H9 (cell line): ENCODE measurements at regions not wholly inside any gene's neighbourhood (a gene's known extent, or its start where the extent isn't known, plus 50 kb on each side); places are given as distances from the start of the nearest gene placed in this dataset.

ENCODE experiments used
- DNase-seq: peaks from one replicate; pipeline ENCODE4 v3.0.0-alpha.2; 2017
- H2AFZ ChIP-seq: one replicate; pipeline ENCODE4 v1.6.1; 2013; ENCODE audit warnings: mild to moderate bottlenecking, low read length, control low read depth, moderate library complexity
- H2AK5ac ChIP-seq: 2 replicates; pipeline ENCODE4 v1.6.1; 2013; ENCODE audit warnings: low read length, control low read depth, mixed read lengths; ENCODE audit not compliant: insufficient read length
- H2BK120ac ChIP-seq: one replicate; pipeline ENCODE4 v1.6.1; 2013; ENCODE audit warnings: low read depth, mild to moderate bottlenecking, low read length, control low read depth, inconsistent platforms; ENCODE audit not compliant: poor library complexity, severe bottlenecking
- H2BK12ac ChIP-seq: 2 replicates; pipeline ENCODE4 v1.6.1; 2013; ENCODE audit warnings: low read length, control low read depth, mixed read lengths, low read depth; ENCODE audit not compliant: insufficient read length
- H2BK15ac ChIP-seq: 2 replicates; pipeline ENCODE4 v1.6.1; 2013; ENCODE audit warnings: low read depth, low read length, control low read depth
- H2BK20ac ChIP-seq: one replicate; pipeline ENCODE4 v1.6.1; 2013; ENCODE audit warnings: low read depth, mild to moderate bottlenecking, low read length, control low read depth, inconsistent platforms; ENCODE audit not compliant: poor library complexity, severe bottlenecking
- H2BK5ac ChIP-seq: 2 replicates; pipeline ENCODE4 v1.6.1; 2013; ENCODE audit warnings: low read length, control low read depth, mixed read lengths; ENCODE audit not compliant: insufficient read length
- H3K14ac ChIP-seq: 2 replicates; pipeline ENCODE4 v1.6.1; 2013; ENCODE audit warnings: low read length, control low read depth; ENCODE audit not compliant: insufficient read depth
- H3K18ac ChIP-seq: 2 replicates; pipeline ENCODE4 v1.6.1; 2013; ENCODE audit warnings: low read depth, mild to moderate bottlenecking, mixed read lengths, low read length, control low read depth; ENCODE audit not compliant: insufficient read length
- H3K23ac ChIP-seq: 2 replicates; pipeline ENCODE4 v1.6.1; 2013; ENCODE audit warnings: low read length, control low read depth, mixed read lengths, low read depth; ENCODE audit not compliant: insufficient read length
- H3K23me2 ChIP-seq: 2 replicates; pipeline ENCODE4 v1.6.1; 2013; ENCODE audit warnings: low read depth, mild to moderate bottlenecking, mixed read lengths, low read length, control low read depth; ENCODE audit not compliant: insufficient read length, poor library complexity, severe bottlenecking
- H3K27ac ChIP-seq: 2 replicates; pipeline ENCODE4 v1.5.1; 2013; ENCODE audit warnings: low read length, control low read depth, mixed read lengths, low read depth; ENCODE audit not compliant: insufficient read length
- H3K27me3 ChIP-seq: 2 replicates; pipeline ENCODE4 v1.6.1; 2013; ENCODE audit warnings: low read length, control low read depth, inconsistent platforms; ENCODE audit not compliant: insufficient read depth
- H3K4ac ChIP-seq: 2 replicates; pipeline ENCODE4 v1.6.1; 2013; ENCODE audit warnings: low read depth, mild to moderate bottlenecking, control low read depth, inconsistent platforms, low read length, moderate library complexity
- H3K4me1 ChIP-seq: 2 replicates; pipeline ENCODE4 v1.6.1; 2013; ENCODE audit warnings: low read length, control low read depth, inconsistent platforms; ENCODE audit not compliant: insufficient read depth
- H3K4me2 ChIP-seq: 2 replicates; pipeline ENCODE4 v1.6.1; 2013; ENCODE audit warnings: low read length, control low read depth, mixed read lengths; ENCODE audit not compliant: insufficient read length, insufficient read depth
- H3K56ac ChIP-seq: 2 replicates; pipeline ENCODE4 v1.6.1; 2013; ENCODE audit warnings: low read depth, mild to moderate bottlenecking, mixed read lengths, low read length, control low read depth; ENCODE audit not compliant: insufficient read length
- H3K79me1 ChIP-seq: 2 replicates; pipeline ENCODE4 v1.6.1; 2013; ENCODE audit warnings: low read depth, mild to moderate bottlenecking, moderate library complexity, low read length, control low read depth, inconsistent platforms; ENCODE audit not compliant: insufficient read depth, poor library complexity, severe bottlenecking
- H3K79me2 ChIP-seq: 2 replicates; pipeline ENCODE4 v1.6.1; 2013; ENCODE audit warnings: low read length, control low read depth, inconsistent platforms; ENCODE audit not compliant: insufficient read depth
- H3K9ac ChIP-seq: 2 replicates; pipeline ENCODE4 v1.6.1; 2013; ENCODE audit warnings: low read length, control low read depth, mixed read lengths; ENCODE audit not compliant: insufficient read length; ENCODE audit errors: extremely low read depth
- H3K9me3 ChIP-seq: one replicate; pipeline ENCODE4 v1.6.1; 2013; ENCODE audit warnings: low read depth, low read length, inconsistent platforms; ENCODE audit not compliant: control insufficient read depth
- H3T11ph ChIP-seq: one replicate; pipeline ENCODE4 v1.6.1; 2013; ENCODE audit warnings: mild to moderate bottlenecking, low read length, control low read depth, inconsistent platforms
- H4K20me1 ChIP-seq: one replicate; pipeline ENCODE4 v1.6.1; 2013; ENCODE audit not compliant: control insufficient read depth, insufficient read length, insufficient read depth
- H4K5ac ChIP-seq: 2 replicates; pipeline ENCODE4 v1.6.1; 2013; ENCODE audit warnings: low read depth, mild to moderate bottlenecking, mixed read lengths, low read length, control low read depth; ENCODE audit not compliant: insufficient read length
- H4K8ac ChIP-seq: replicated peaks from 2 replicates; pipeline ENCODE4 v1.6.1; 2013; ENCODE audit warnings: low read length, control low read depth, mixed read lengths, low read depth; ENCODE audit not compliant: insufficient read length
- H4K91ac ChIP-seq: 2 replicates; pipeline ENCODE4 v1.6.1; 2013; ENCODE audit warnings: low read depth, mild to moderate bottlenecking, moderate library complexity, mixed read lengths, low read length, control low read depth; ENCODE audit not compliant: insufficient read length
- H3K27ac Mint-ChIP-seq, 3 experiments: 2 replicates in 2 of 3; 3 replicates in 1 of 3; pipeline ENCODE4 v1.8.0; 2020 to 2021; ENCODE audit warnings: mixed read lengths in 3 of 3, mild to moderate bottlenecking in 1 of 3, moderate library complexity in 1 of 3
- H3K27me3 Mint-ChIP-seq: 2 replicates; pipeline ENCODE4 v1.8.0; 2021; ENCODE audit warnings: low read depth, mild to moderate bottlenecking, moderate library complexity, mixed read lengths
- H3K36me3 Mint-ChIP-seq, 3 experiments: 2 replicates in 2 of 3; 3 replicates in 1 of 3; pipeline ENCODE4 v1.8.0; 2020 to 2021; ENCODE audit warnings: low read depth in 3 of 3, mixed read lengths in 3 of 3; ENCODE audit not compliant: insufficient read depth in 1 of 3
- H3K4me1 Mint-ChIP-seq, 2 experiments: 2 replicates each; pipeline ENCODE4 v1.8.0; 2020; ENCODE audit warnings: mixed read lengths in 2 of 2
- H3K4me3 Mint-ChIP-seq, 2 experiments: 2 replicates in 1 of 2; 3 replicates in 1 of 2; pipeline ENCODE4 v1.8.0; 2020 to 2021; ENCODE audit warnings: mild to moderate bottlenecking in 2 of 2, mixed read lengths in 2 of 2, moderate library complexity in 1 of 2
- H3K9me3 Mint-ChIP-seq, 2 experiments: 2 replicates in 1 of 2; 3 replicates in 1 of 2; pipeline ENCODE4 v1.8.0; 2020; ENCODE audit warnings: mild to moderate bottlenecking in 2 of 2, mixed read lengths in 2 of 2, moderate library complexity in 1 of 2
- CTCF ChIP-seq: fragments of 200-600 bp; sonication (generic); conservative IDR thresholded peaks from 3 replicates; pipeline ENCODE4 v1.8.0; 2021; ENCODE audit warnings: antibody characterized with exemption, mild to moderate bottlenecking
- WGBS: extraction: QIAGEN DNeasy Blood & Tissue Kit; methylation state at CpG from one replicate; pipeline ENCODE4 v1.1.7; 2013; ENCODE audit warnings: missing lambda C conversion rate, low lambda C conversion rate, mixed read lengths; ENCODE audit not compliant: insufficient read length; ENCODE audit errors: extremely low coverage; 5-methylcytosine and 5-hydroxymethylcytosine counted together

- Histone ChIP-seq H3T11ph (no peak overlapping the region), H3K14ac (no peak overlapping the region), H2BK20ac (no peak overlapping the region), H3K27ac (no peak overlapping the region), H4K20me1 (no peaks in the 10 kb centered on the region), H3K9me3 (no peaks in the 10 kb centered on the region), H3K4me1 (no peaks in the 10 kb centered on the region), H2BK12ac (no peak overlapping the region), H2BK5ac (no peak overlapping the region), H3K9ac (no peak overlapping the region), H4K5ac (no peak overlapping the region), H3K4ac (no peak overlapping the region), H3K79me2 (no peaks in the 10 kb centered on the region), H3K79me1 (no peaks in the 10 kb centered on the region), H2AFZ (no peak overlapping the region), H2AK5ac (no peak overlapping the region), H4K91ac (no peak overlapping the region), H3K27me3 (no peaks in the 10 kb centered on the region), H4K8ac (no peak overlapping the region), H3K23ac (no peak overlapping the region), H2BK120ac (no peak overlapping the region), H3K56ac (no peak overlapping the region), H3K4me2 (no peak overlapping the region), H2BK15ac (no peak overlapping the region), H3K23me2 (no peaks in the 10 kb centered on the region), H3K18ac (no peak overlapping the region)
- TF ChIP-seq CTCF, result no peak
- Mint-ChIP-seq H3K27ac (no peak overlapping the region), H3K4me1 (no peaks in the 10 kb centered on the region), H3K9me3 (peaks cover 16 to 18% of the 10 kb centered on the region in 2 experiments), H3K27me3 (no peaks in the 10 kb centered on the region), H3K36me3 (peaks cover 9 to 17% (median 16%) of the 10 kb centered on the region in 3 experiments; a peak in 6 of 7 replicates), H3K4me3 (no peak overlapping the region)
- no CpG with 5 or more reads among the region's 2 CpGs for WGBS
- no peak for DNase-seq
Observed at GRCh38 chr7:81218480-81219106, 299.7 kb upstream of the SEMA3C start.
